Lower leg skin (tissue), 3 donors: ENCODE measurements at regions not wholly inside any gene's neighbourhood (a gene's known extent, or its start where the extent isn't known, plus 50 kb on each side); places are given as distances from the start of the nearest gene placed in this dataset.

Experiments used
- POLR2A ChIP-seq, 2 donors: fragments of 450-650 bp; IDR thresholded peaks; one replicate each; pipeline ENCODE4 v1.6.1; 2016 to 2017; ENCODE audit warnings: antibody characterized with exemption in 2 of 2, mild to moderate bottlenecking in 1 of 2, moderate library complexity in 1 of 2
- TF ChIP-seq, protein P1 (sequence below), 3 donors: fragments of 450-650 bp; IDR thresholded peaks; one replicate each; pipeline ENCODE4 v1.5.1; 2016; ENCODE audit warnings: antibody characterized with exemption in 3 of 3, mild to moderate bottlenecking in 3 of 3, moderate library complexity in 2 of 3

DNA sequence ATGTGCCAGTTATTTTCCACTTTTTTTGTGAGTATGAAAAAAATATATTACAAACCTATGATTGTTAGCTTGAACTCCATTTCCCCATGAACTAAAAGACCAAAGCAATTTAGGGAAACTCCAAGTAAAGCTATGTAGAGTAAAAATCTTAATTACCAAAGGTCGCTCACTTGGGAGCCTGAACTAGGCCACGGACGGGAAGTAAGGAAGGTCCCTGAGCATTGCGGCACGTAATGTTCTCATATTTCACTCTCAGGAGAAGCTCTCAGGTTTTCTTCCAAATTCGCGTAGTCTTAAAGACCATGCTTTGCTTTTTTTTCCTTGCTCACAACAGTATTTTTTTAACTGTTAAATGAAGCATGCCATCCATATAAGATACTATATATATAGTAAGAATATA lies 215.3 kb upstream of the RARB start:
- TF ChIP-seq, protein P1, sequence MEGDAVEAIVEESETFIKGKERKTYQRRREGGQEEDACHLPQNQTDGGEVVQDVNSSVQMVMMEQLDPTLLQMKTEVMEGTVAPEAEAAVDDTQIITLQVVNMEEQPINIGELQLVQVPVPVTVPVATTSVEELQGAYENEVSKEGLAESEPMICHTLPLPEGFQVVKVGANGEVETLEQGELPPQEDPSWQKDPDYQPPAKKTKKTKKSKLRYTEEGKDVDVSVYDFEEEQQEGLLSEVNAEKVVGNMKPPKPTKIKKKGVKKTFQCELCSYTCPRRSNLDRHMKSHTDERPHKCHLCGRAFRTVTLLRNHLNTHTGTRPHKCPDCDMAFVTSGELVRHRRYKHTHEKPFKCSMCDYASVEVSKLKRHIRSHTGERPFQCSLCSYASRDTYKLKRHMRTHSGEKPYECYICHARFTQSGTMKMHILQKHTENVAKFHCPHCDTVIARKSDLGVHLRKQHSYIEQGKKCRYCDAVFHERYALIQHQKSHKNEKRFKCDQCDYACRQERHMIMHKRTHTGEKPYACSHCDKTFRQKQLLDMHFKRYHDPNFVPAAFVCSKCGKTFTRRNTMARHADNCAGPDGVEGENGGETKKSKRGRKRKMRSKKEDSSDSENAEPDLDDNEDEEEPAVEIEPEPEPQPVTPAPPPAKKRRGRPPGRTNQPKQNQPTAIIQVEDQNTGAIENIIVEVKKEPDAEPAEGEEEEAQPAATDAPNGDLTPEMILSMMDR (IDR thresholded peaks at IDR 0.05): no peak
- TF ChIP-seq POLR2A (IDR thresholded peaks at IDR 0.05): no peak
